SK-N-SH (cell line): ENCODE measurements at regions not wholly inside any gene's neighbourhood (a gene's known extent, or its start where the extent isn't known, plus 50 kb on each side); places are given as distances from the start of the nearest gene placed in this dataset.

ENCODE experiments used
- CTCF ChIA-PET: fragments of 300-600, 350-600 bp; formaldehyde crosslinking; extraction: SDS; loops from one replicate; lab custom pipeline; 2021; lab: Yijun Ruan, JAX
- POLR2A ChIA-PET: fragments of 350-600 bp; sonication (Branson Sonifier 250); formaldehyde crosslinking; extraction: SDS; loops from one replicate; lab custom pipeline; 2020; ENCODE audit warnings: antibody characterized with exemption, inconsistent platforms; lab: Yijun Ruan, JAX
- DNase-seq: peaks from one replicate; pipeline ENCODE4 v3.0.0; 2012
- H2AFZ ChIP-seq: fragments of 200-600 bp; sonication (generic); 2 replicates; pipeline ENCODE4 v1.8.1; 2016; ENCODE audit warnings: antibody characterized with exemption, mild to moderate bottlenecking, low read depth
- H3F3A ChIP-seq: fragments of 200-600 bp; sonication (generic); replicated peaks from 2 replicates; pipeline ENCODE3; 2016; ENCODE audit warnings: antibody characterized with exemption, mild to moderate bottlenecking; ENCODE audit not compliant: insufficient read depth
- H3K27ac ChIP-seq, 2 experiments: fragments of 200-500 bp in 1 of 2; fragments of 200-600 bp in 1 of 2; sonication (Bioruptor generic) in 1 of 2; sonication (generic), shearing (Covaris generic) in 1 of 2; 2 replicates each; pipeline versions ENCODE4 v1.5.1 to v1.6.1; 2014 to 2016; ENCODE audit warnings: low read depth in 2 of 2, inconsistent platforms in 1 of 2, low read length in 1 of 2, mild to moderate bottlenecking in 1 of 2, mixed read lengths in 1 of 2
- H3K27me3 ChIP-seq: fragments of 200-600 bp; sonication (generic), shearing (Covaris generic); 2 replicates; pipeline ENCODE4 v1.6.1; 2016; ENCODE audit warnings: mixed run types; ENCODE audit not compliant: insufficient read depth
- H3K36me3 ChIP-seq, 2 experiments: fragments of 200-500 bp in 1 of 2; fragments of 200-600 bp in 1 of 2; sonication (Bioruptor generic) in 1 of 2; sonication (generic) in 1 of 2; replicated peaks in 1 of 2; 2 replicates each; pipeline versions ENCODE3 to v1.5.1; 2014 to 2016; ENCODE audit warnings: low read length in 1 of 2, mild to moderate bottlenecking in 1 of 2; ENCODE audit not compliant: insufficient read depth in 2 of 2, control insufficient read depth in 1 of 2
- H3K4me1 ChIP-seq, 2 experiments: fragments of 200-500 bp in 1 of 2; fragments of 200-600 bp in 1 of 2; sonication (Bioruptor generic) in 1 of 2; sonication (generic), shearing (Covaris generic) in 1 of 2; 2 replicates each; pipeline versions ENCODE4 v1.5.1 to v1.6.1; 2014 to 2016; ENCODE audit warnings: low read depth in 1 of 2, low read length in 1 of 2, mixed run types in 1 of 2; ENCODE audit not compliant: insufficient read depth in 2 of 2, control insufficient read depth in 1 of 2
- H3K4me2 ChIP-seq: fragments of 200-600 bp; sonication (generic), shearing (Covaris generic); 2 replicates; pipeline ENCODE4 v1.6.1; 2017; ENCODE audit warnings: mixed run types
- H3K4me3 ChIP-seq, 2 experiments: fragments of 200-500 bp in 1 of 2; fragments of 200-600 bp in 1 of 2; sonication (Bioruptor generic) in 1 of 2; sonication (generic), shearing (Covaris generic) in 1 of 2; 2 replicates each; pipeline versions ENCODE4 v1.5.1 to v1.8.1; 2014 to 2016; ENCODE audit warnings: low read depth in 2 of 2, inconsistent platforms in 1 of 2, low read length in 1 of 2, mild to moderate bottlenecking in 1 of 2, mixed read lengths in 1 of 2, moderate library complexity in 1 of 2
- H3K79me2 ChIP-seq: fragments of 200-600 bp; sonication (generic); 2 replicates; pipeline ENCODE4 v1.8.1; 2017; ENCODE audit warnings: mild to moderate bottlenecking; ENCODE audit not compliant: insufficient read depth
- H3K9ac ChIP-seq: fragments of 200-600 bp; sonication (generic); 2 replicates; pipeline ENCODE4 v1.6.1; 2017; ENCODE audit warnings: mixed run types
- H3K9me2 ChIP-seq: fragments of 200-600 bp; sonication (generic); 2 replicates; pipeline ENCODE4 v1.6.1; 2017; ENCODE audit warnings: mixed run types
- H3K9me3 ChIP-seq: fragments of 200-600 bp; sonication (generic); 2 replicates; pipeline ENCODE4 v1.6.1; 2017; ENCODE audit warnings: mixed run types, mild to moderate bottlenecking, moderate library complexity
- H4K20me1 ChIP-seq: fragments of 200-600 bp; sonication (generic); 2 replicates; pipeline ENCODE4 v1.6.1; 2017; ENCODE audit warnings: mild to moderate bottlenecking, mixed run types; ENCODE audit not compliant: insufficient read depth
- CHD2 ChIP-seq: fragments of 150-350 bp; IDR thresholded peaks from 2 replicates; pipeline ENCODE4 v1.6.1; 2018; ENCODE audit warnings: low read length; ENCODE audit not compliant: partially characterized antibody
- ELF1 ChIP-seq: IDR thresholded peaks from 2 replicates; pipeline ENCODE4 v1.4.0; 2012
- EP300 ChIP-seq, 2 experiments: IDR thresholded peaks; 2 replicates each; pipeline versions ENCODE4 v1.4.0 to v1.6.1; 2012; ENCODE audit warnings: borderline replicate concordance in 1 of 2, low read depth in 1 of 2, low read length in 1 of 2
- GABPA ChIP-seq: IDR thresholded peaks from 2 replicates; pipeline ENCODE4 v1.4.0; 2012; ENCODE audit warnings: low read depth, mild to moderate bottlenecking
- GATA2 ChIP-seq: sonication (generic); formaldehyde crosslinking; IDR thresholded peaks from 2 replicates; pipeline ENCODE4 v1.5.0; 2020; ENCODE audit warnings: mild to moderate bottlenecking, missing genetic modification reagents
- PBX3 ChIP-seq: IDR thresholded peaks from 2 replicates; pipeline ENCODE4; 2012
- RAD21 ChIP-seq: IDR thresholded peaks from 2 replicates; pipeline ENCODE4 v1.6.1; 2012; ENCODE audit warnings: mild to moderate bottlenecking, low read length
- REST ChIP-seq: IDR thresholded peaks from 2 replicates; pipeline ENCODE4 v1.6.1; 2012; ENCODE audit warnings: mild to moderate bottlenecking, low read depth, low read length, moderate library complexity
- RXRA ChIP-seq: IDR thresholded peaks from 2 replicates; pipeline ENCODE4 v1.4.0; 2012; ENCODE audit warnings: low read depth, mild to moderate bottlenecking, borderline replicate concordance
- USF1 ChIP-seq: IDR thresholded peaks from 2 replicates; pipeline ENCODE4 v1.4.0; 2012; ENCODE audit warnings: low read depth, borderline replicate concordance
- USF2 ChIP-seq: fragments of 150-350 bp; IDR thresholded peaks from 2 replicates; pipeline ENCODE4 v1.6.1; 2017; ENCODE audit warnings: antibody characterized with exemption, low read length, low read depth, borderline replicate concordance
- YY1 ChIP-seq: IDR thresholded peaks from 2 replicates; pipeline ENCODE4 v1.4.0; 2012; ENCODE audit warnings: low read depth, mild to moderate bottlenecking
- WGBS: methylation state at CpG from one replicate; pipeline ENCODE4 v1.1.6; 2017; ENCODE audit warnings: low lambda C conversion rate; 5-methylcytosine and 5-hydroxymethylcytosine counted together

- CTCF ChIA-PET: no interaction called here
Observed at GRCh38 chr18:39314595-39314994, 1749.0 kb upstream of the CELF4 start.

GRCh38 chr18:39313992-39314391 lies 1748.4 kb upstream of the CELF4 start:
- Histone ChIP-seq H3K27me3 (no peaks in the 10 kb centered on the region), H3K36me3 (no peaks in the 10 kb centered on the region), H3K4me2 (no peak overlapping the region), H3K9ac (no peak overlapping the region), H3K4me1 (peaks cover 0 to 14% of the 10 kb centered on the region in 2 experiments; a peak in 2 of 4 replicates), H3K4me3 (no peak overlapping the region), H2AFZ (no peak overlapping the region), H3K27ac (peak overlapping the region in 1 of 2 experiments; percentile 88; a peak in 2 of 4 replicates), H3K79me2 (no peaks in the 10 kb centered on the region), H4K20me1 (no peaks in the 10 kb centered on the region), H3K9me3 (no peaks in the 10 kb centered on the region), H3F3A (no peaks in the 10 kb centered on the region), H3K9me2 (no peaks in the 10 kb centered on the region)
- ChIA-PET CTCF (no interaction called here), POLR2A (no interaction called here)
- WGBS: 22% methylated on average over 4 of the region's 4 CpGs
- no peak for DNase-seq
- TF ChIP-seq USF2: no peak
- TF ChIP-seq YY1: no peak
- no peak for TF ChIP-seq ELF1
- TF ChIP-seq RXRA: no peak
- TF ChIP-seq USF1: no peak
- no peak for TF ChIP-seq EP300 (IDR thresholded peaks at IDR 0.05; ENCODE audit: borderline replicate concordance in 1 of 2, low read depth in 1 of 2, low read length in 1 of 2)

More at GRCh38 chr18:39314595-39314994, 1749.0 kb upstream of the CELF4 start:
- Histone ChIP-seq H3K27me3 (no peaks in the 10 kb centered on the region), H3K4me2 (no peak overlapping the region), H3F3A (no peaks in the 10 kb centered on the region), H2AFZ (no peak overlapping the region), H3K9me3 (no peaks in the 10 kb centered on the region), H3K36me3 (no peaks in the 10 kb centered on the region), H3K9me2 (no peaks in the 10 kb centered on the region), H3K79me2 (no peaks in the 10 kb centered on the region), H3K9ac (no peak overlapping the region), H4K20me1 (no peaks in the 10 kb centered on the region), H3K27ac (peak overlapping the region in 1 of 2 experiments; percentile 88; a peak in 2 of 4 replicates), H3K4me3 (no peak overlapping the region), H3K4me1 (peaks cover 0 to 14% of the 10 kb centered on the region in 2 experiments; a peak in 2 of 4 replicates)
- 8% methylated on average over 2 of the region's 2 CpGs for WGBS
- DNase-seq: peak; percentile 17
- TF ChIP-seq EP300 (IDR thresholded peaks at IDR 0.05; ENCODE audit: borderline replicate concordance in 1 of 2, low read depth in 1 of 2, low read length in 1 of 2): peak in 1 of 2 experiments; percentile 70; a peak in 1 of 4 replicates
- no peak for TF ChIP-seq GATA2 (CRISPR knock-in tag)
- TF ChIP-seq CHD2: no peak
- peak; percentile 16; the same call in 1 of the 2 replicates for TF ChIP-seq RAD21
- POLR2A ChIA-PET: no interaction called here

- no peak for DNase-seq
- H3K36me3 ChIP-seq: no peaks in the 10 kb centered on the region
- TF ChIP-seq EP300 (IDR thresholded peaks at IDR 0.05; ENCODE audit: borderline replicate concordance in 1 of 2, low read depth in 1 of 2, low read length in 1 of 2) (no peak), RAD21 (no peak), PBX3 (no peak), GABPA (no peak), USF2 (no peak), REST (no peak)
- no peaks in the 10 kb centered on the region for H3K9me2 ChIP-seq
- no peaks in the 10 kb centered on the region for H3K27me3 ChIP-seq
- H2AFZ ChIP-seq: no peak overlapping the region
- WGBS: 60% methylated on average over 7 of the region's 7 CpGs
- H3K9ac ChIP-seq: no peak overlapping the region
- H4K20me1 ChIP-seq: no peaks in the 10 kb centered on the region
- H3K9me3 ChIP-seq: no peaks in the 10 kb centered on the region
- H3F3A ChIP-seq: no peaks in the 10 kb centered on the region
- H3K4me2 ChIP-seq: no peak overlapping the region
- H3K27ac ChIP-seq: no peak overlapping the region
- ChIA-PET CTCF (no interaction called here), POLR2A (no interaction called here)
- peaks cover 0 to 10% of the 10 kb centered on the region in 2 experiments; a peak in 2 of 4 replicates for H3K4me1 ChIP-seq
- H3K4me3 ChIP-seq: no peak overlapping the region
- H3K79me2 ChIP-seq: no peaks in the 10 kb centered on the region
Observed at GRCh38 chr18:39311111-39311712, 1745.6 kb upstream of the CELF4 start.
